Activated T-cell treated with anti-CD3 and anti-CD28 coated beads, Interleukin-2, amount 50 U/mL, for 72 hours (primary cell): ENCODE measurements at regions not wholly inside any gene's neighbourhood (a gene's known extent, or its start where the extent isn't known, plus 50 kb on each side); places are given as distances from the start of the nearest gene placed in this dataset.

ENCODE experiments used
- ATAC-seq, 2 donors: fragments of 150-1000 bp; cut with Tn5 transposase; replicated peaks in 1 of 2; 2 replicates each; pipeline ENCODE4 v1.10.0; 2021; ENCODE audit warnings: moderate library complexity in 2 of 2, mild to moderate bottlenecking in 1 of 2
- DNase-seq, 2 donors: peaks; one replicate each; pipeline ENCODE4 v3.0.0; 2021 to 2022; ENCODE audit warnings: mixed read lengths in 1 of 2
- H3K27ac Mint-ChIP-seq: one replicate; pipeline ENCODE4 v1.8.0; 2022; ENCODE audit warnings: mild to moderate bottlenecking, moderate library complexity, mixed read lengths
- H3K27me3 Mint-ChIP-seq: one replicate; pipeline ENCODE4 v1.8.0; 2022; ENCODE audit warnings: low read depth, mixed read lengths
- H3K36me3 Mint-ChIP-seq, 2 donors: one replicate each; pipeline ENCODE4 v1.8.0; 2022; ENCODE audit warnings: mixed read lengths in 2 of 2, mild to moderate bottlenecking in 1 of 2; ENCODE audit not compliant: insufficient read depth in 2 of 2
- H3K4me1 Mint-ChIP-seq: one replicate; pipeline ENCODE4 v1.8.0; 2022; ENCODE audit warnings: low read depth, mixed read lengths
- H3K4me3 Mint-ChIP-seq, 2 donors: one replicate each; pipeline ENCODE4 v1.8.0; 2022; ENCODE audit warnings: mild to moderate bottlenecking in 2 of 2, mixed read lengths in 2 of 2, moderate library complexity in 2 of 2
- H3K9me3 Mint-ChIP-seq, 2 donors: one replicate each; pipeline ENCODE4 v1.8.0; 2022; ENCODE audit warnings: mixed read lengths in 2 of 2

GRCh38 chr15:79198461-79198860 is 84.1 kb upstream of the ANKRD34C start:
- H3K9me3 Mint-ChIP-seq: no peaks in the 10 kb centered on the region
- no peak overlapping the region for H3K27ac Mint-ChIP-seq
- DNase-seq (no peak), ATAC-seq (no peak)
- H3K36me3 Mint-ChIP-seq: no peaks in the 10 kb centered on the region
- H3K4me3 Mint-ChIP-seq: no peak overlapping the region
- H3K27me3 Mint-ChIP-seq: peaks cover 39% of the 10 kb centered on the region
- no peaks in the 10 kb centered on the region for H3K4me1 Mint-ChIP-seq

GRCh38 chr15:79197285-79197684 is 85.2 kb upstream of the ANKRD34C start:
- H3K27ac Mint-ChIP-seq: no peak overlapping the region
- H3K36me3 Mint-ChIP-seq: no peaks in the 10 kb centered on the region
- no peak for ATAC-seq
- no peak for DNase-seq
- no peaks in the 10 kb centered on the region for H3K9me3 Mint-ChIP-seq
- peaks cover 30% of the 10 kb centered on the region for H3K27me3 Mint-ChIP-seq
- H3K4me1 Mint-ChIP-seq: no peaks in the 10 kb centered on the region
- no peak overlapping the region for H3K4me3 Mint-ChIP-seq

- ATAC-seq: no peak
- no peak overlapping the region for H3K4me3 Mint-ChIP-seq
- H3K9me3 Mint-ChIP-seq: no peaks in the 10 kb centered on the region
- H3K36me3 Mint-ChIP-seq: no peaks in the 10 kb centered on the region
- H3K4me1 Mint-ChIP-seq: no peaks in the 10 kb centered on the region
- no peak for DNase-seq
- H3K27ac Mint-ChIP-seq: no peak overlapping the region
- H3K27me3 Mint-ChIP-seq: peaks cover 26% of the 10 kb centered on the region
Measured at GRCh38 chr15:79195802-79196201, 86.7 kb upstream of the ANKRD34C start.

GRCh38 chr15:79195239-79195638 is 87.3 kb upstream of the ANKRD34C start:
- Mint-ChIP-seq H3K27me3 (peaks cover 22% of the 10 kb centered on the region), H3K4me3 (no peak overlapping the region), H3K4me1 (no peaks in the 10 kb centered on the region), H3K9me3 (no peaks in the 10 kb centered on the region), H3K36me3 (no peaks in the 10 kb centered on the region), H3K27ac (no peak overlapping the region)
- no peak for ATAC-seq
- no peak for DNase-seq

GRCh38 chr15:79194386-79194785 is 88.1 kb upstream of the ANKRD34C start:
- no peak for ATAC-seq
- no peaks in the 10 kb centered on the region for H3K9me3 Mint-ChIP-seq
- DNase-seq: no peak
- H3K27me3 Mint-ChIP-seq: peaks cover 22% of the 10 kb centered on the region
- H3K27ac Mint-ChIP-seq: no peak overlapping the region
- H3K4me1 Mint-ChIP-seq: no peaks in the 10 kb centered on the region
- no peak overlapping the region for H3K4me3 Mint-ChIP-seq
- no peaks in the 10 kb centered on the region for H3K36me3 Mint-ChIP-seq

GRCh38 chr15:79193549-79193948 is 89.0 kb upstream of the ANKRD34C start:
- H3K4me1 Mint-ChIP-seq: no peaks in the 10 kb centered on the region
- ATAC-seq (no peak), DNase-seq (no peak)
- H3K27me3 Mint-ChIP-seq: peaks cover 16% of the 10 kb centered on the region
- H3K4me3 Mint-ChIP-seq: no peak overlapping the region
- H3K36me3 Mint-ChIP-seq: no peaks in the 10 kb centered on the region
- H3K27ac Mint-ChIP-seq: no peak overlapping the region
- H3K9me3 Mint-ChIP-seq: no peaks in the 10 kb centered on the region

GRCh38 chr15:79193103-79193502 is 89.4 kb upstream of the ANKRD34C start:
- DNase-seq (no peak), ATAC-seq (no peak)
- Mint-ChIP-seq H3K4me3 (no peak overlapping the region), H3K27ac (no peak overlapping the region), H3K4me1 (no peaks in the 10 kb centered on the region), H3K27me3 (peaks cover 16% of the 10 kb centered on the region), H3K36me3 (no peaks in the 10 kb centered on the region), H3K9me3 (no peaks in the 10 kb centered on the region)

- ATAC-seq (no peak), DNase-seq (no peak)
- H3K27ac Mint-ChIP-seq: no peak overlapping the region
- no peak overlapping the region for H3K4me3 Mint-ChIP-seq
- H3K36me3 Mint-ChIP-seq: no peaks in the 10 kb centered on the region
- H3K4me1 Mint-ChIP-seq: no peaks in the 10 kb centered on the region
- H3K27me3 Mint-ChIP-seq: peaks cover 16% of the 10 kb centered on the region
- no peaks in the 10 kb centered on the region for H3K9me3 Mint-ChIP-seq
Measured at GRCh38 chr15:79192462-79193036, 90.0 kb upstream of the ANKRD34C start.

GRCh38 chr15:79190093-79190492 is 92.4 kb upstream of the ANKRD34C start:
- peaks cover 3% of the 10 kb centered on the region for H3K27me3 Mint-ChIP-seq
- no peaks in the 10 kb centered on the region for H3K4me1 Mint-ChIP-seq
- no peak for DNase-seq
- no peaks in the 10 kb centered on the region for H3K36me3 Mint-ChIP-seq
- no peak overlapping the region for H3K4me3 Mint-ChIP-seq
- H3K27ac Mint-ChIP-seq: no peak overlapping the region
- no peaks in the 10 kb centered on the region for H3K9me3 Mint-ChIP-seq
- ATAC-seq: no peak

- ATAC-seq (no peak), DNase-seq (no peak)
- H3K4me1 Mint-ChIP-seq: no peaks in the 10 kb centered on the region
- H3K27ac Mint-ChIP-seq: no peak overlapping the region
- no peaks in the 10 kb centered on the region for H3K36me3 Mint-ChIP-seq
- H3K27me3 Mint-ChIP-seq: peaks cover 11% of the 10 kb centered on the region
- no peak overlapping the region for H3K4me3 Mint-ChIP-seq
- H3K9me3 Mint-ChIP-seq: no peaks in the 10 kb centered on the region
Measured at GRCh38 chr15:79186616-79187015, 95.9 kb upstream of the ANKRD34C start.

- Mint-ChIP-seq H3K4me1 (no peaks in the 10 kb centered on the region), H3K36me3 (no peaks in the 10 kb centered on the region), H3K4me3 (no peak overlapping the region), H3K27ac (no peak overlapping the region), H3K9me3 (no peaks in the 10 kb centered on the region), H3K27me3 (peaks cover 11% of the 10 kb centered on the region)
- ATAC-seq: no peak
- peak; percentile 19 to 20 for DNase-seq
Measured at GRCh38 chr15:79185199-79185598, 94.6 kb upstream of the RASGRF1 start.

- ATAC-seq: peak in 1 of 2 donors; percentile 38
- H3K27ac Mint-ChIP-seq: no peak overlapping the region
- H3K9me3 Mint-ChIP-seq: no peaks in the 10 kb centered on the region
- peaks cover 11% of the 10 kb centered on the region for H3K27me3 Mint-ChIP-seq
- no peaks in the 10 kb centered on the region for H3K4me1 Mint-ChIP-seq
- peak; percentile 61 to 67 for DNase-seq
- H3K36me3 Mint-ChIP-seq: no peaks in the 10 kb centered on the region
- H3K4me3 Mint-ChIP-seq: no peak overlapping the region
Measured at GRCh38 chr15:79184465-79184892, 93.9 kb upstream of the RASGRF1 start.

GRCh38 chr15:79180318-79180717 is 89.7 kb upstream of the RASGRF1 start:
- no peaks in the 10 kb centered on the region for H3K4me1 Mint-ChIP-seq
- no peaks in the 10 kb centered on the region for H3K36me3 Mint-ChIP-seq
- DNase-seq (no peak), ATAC-seq (no peak)
- no peak overlapping the region for H3K4me3 Mint-ChIP-seq
- no peak overlapping the region for H3K27ac Mint-ChIP-seq
- no peaks in the 10 kb centered on the region for H3K9me3 Mint-ChIP-seq
- H3K27me3 Mint-ChIP-seq: peaks cover 26% of the 10 kb centered on the region

GRCh38 chr15:79179597-79179996 is 89.0 kb upstream of the RASGRF1 start:
- DNase-seq (no peak), ATAC-seq (no peak)
- Mint-ChIP-seq H3K4me1 (no peaks in the 10 kb centered on the region), H3K27me3 (peaks cover 27% of the 10 kb centered on the region), H3K9me3 (no peaks in the 10 kb centered on the region), H3K4me3 (no peak overlapping the region), H3K27ac (no peak overlapping the region), H3K36me3 (no peaks in the 10 kb centered on the region)
